ENCODE measurements at regions not wholly inside any gene's neighbourhood (a gene's known extent, or its start where the extent isn't known, plus 50 kb on each side); places are given as distances from the start of the nearest gene placed in this dataset.

DNA sequence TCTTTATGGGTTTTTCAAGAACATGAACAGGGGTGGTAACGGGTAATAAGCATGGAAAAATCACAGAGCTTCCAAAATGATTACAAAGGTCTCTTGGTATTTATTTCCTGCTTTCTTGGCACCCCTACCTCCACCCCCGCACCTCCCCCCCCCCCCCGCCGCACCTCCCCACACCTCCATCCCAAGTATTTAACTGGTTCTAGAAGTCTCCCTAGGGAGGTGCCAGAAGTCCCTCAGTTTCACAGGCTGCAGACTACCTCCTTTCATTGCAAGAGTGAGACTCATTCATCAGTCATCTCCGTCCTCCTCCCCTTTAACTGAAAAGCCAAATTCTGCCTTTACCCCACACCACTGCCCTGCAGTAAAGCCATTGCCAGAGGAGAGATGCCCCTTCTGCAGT, 169.4 kb downstream of the ALDH1A2 start:
- no peak for TF ChIP-seq POLR2AphosphoS5 (IDR thresholded peaks at IDR 0.05; ENCODE audit: low read depth, low read length)
- TF ChIP-seq POLR2A (IDR thresholded peaks at IDR 0.05; ENCODE audit: low read depth, low read length), result no peak
- no peak for TF ChIP-seq TAF1 (IDR thresholded peaks at IDR 0.05; ENCODE audit: borderline replicate concordance, low read depth, low read length)
